Osteocyte (in vitro differentiated cells): ENCODE measurements at regions not wholly inside any gene's neighbourhood (a gene's known extent, or its start where the extent isn't known, plus 50 kb on each side); places are given as distances from the start of the nearest gene placed in this dataset.

Experiments used
- DNase-seq: peaks from one replicate; pipeline ENCODE4 v3.0.0; 2021; ENCODE audit warnings: mixed read lengths; ENCODE audit not compliant: unreplicated experiment; ENCODE audit errors: extremely low spot score
- H3K27ac Mint-ChIP-seq: one replicate; pipeline ENCODE4 v1.8.0; 2021; ENCODE audit warnings: mild to moderate bottlenecking, mixed read lengths; ENCODE audit not compliant: unreplicated experiment
- H3K27me3 Mint-ChIP-seq: one replicate; pipeline ENCODE4 v1.8.0; 2021; ENCODE audit warnings: mixed read lengths; ENCODE audit not compliant: unreplicated experiment
- H3K36me3 Mint-ChIP-seq: one replicate; pipeline ENCODE4 v1.8.0; 2021; ENCODE audit warnings: mixed read lengths; ENCODE audit not compliant: unreplicated experiment
- H3K4me1 Mint-ChIP-seq: one replicate; pipeline ENCODE4 v1.8.0; 2021; ENCODE audit warnings: mixed read lengths; ENCODE audit not compliant: unreplicated experiment
- H3K4me3 Mint-ChIP-seq: one replicate; pipeline ENCODE4 v1.8.0; 2021; ENCODE audit warnings: mild to moderate bottlenecking, moderate library complexity, mixed read lengths; ENCODE audit not compliant: unreplicated experiment
- H3K9me3 Mint-ChIP-seq: one replicate; pipeline ENCODE4 v1.8.0; 2021; ENCODE audit warnings: mixed read lengths; ENCODE audit not compliant: unreplicated experiment
- TF ChIP-seq, protein P1 (sequence below): fragments of 200-600 bp; sonication (generic); IDR thresholded peaks from 2 replicates; pipeline ENCODE4 v1.5.0; 2021; ENCODE audit warnings: antibody characterized with exemption, mild to moderate bottlenecking, moderate library complexity

- Mint-ChIP-seq H3K4me3 (no peak overlapping the region), H3K36me3 (peaks cover 7% of the 10 kb centered on the region), H3K9me3 (peaks cover 11% of the 10 kb centered on the region), H3K27me3 (no peaks in the 10 kb centered on the region), H3K27ac (no peak overlapping the region), H3K4me1 (peaks cover 32% of the 10 kb centered on the region)
- DNase-seq, result no peak
- TF ChIP-seq, protein P1, sequence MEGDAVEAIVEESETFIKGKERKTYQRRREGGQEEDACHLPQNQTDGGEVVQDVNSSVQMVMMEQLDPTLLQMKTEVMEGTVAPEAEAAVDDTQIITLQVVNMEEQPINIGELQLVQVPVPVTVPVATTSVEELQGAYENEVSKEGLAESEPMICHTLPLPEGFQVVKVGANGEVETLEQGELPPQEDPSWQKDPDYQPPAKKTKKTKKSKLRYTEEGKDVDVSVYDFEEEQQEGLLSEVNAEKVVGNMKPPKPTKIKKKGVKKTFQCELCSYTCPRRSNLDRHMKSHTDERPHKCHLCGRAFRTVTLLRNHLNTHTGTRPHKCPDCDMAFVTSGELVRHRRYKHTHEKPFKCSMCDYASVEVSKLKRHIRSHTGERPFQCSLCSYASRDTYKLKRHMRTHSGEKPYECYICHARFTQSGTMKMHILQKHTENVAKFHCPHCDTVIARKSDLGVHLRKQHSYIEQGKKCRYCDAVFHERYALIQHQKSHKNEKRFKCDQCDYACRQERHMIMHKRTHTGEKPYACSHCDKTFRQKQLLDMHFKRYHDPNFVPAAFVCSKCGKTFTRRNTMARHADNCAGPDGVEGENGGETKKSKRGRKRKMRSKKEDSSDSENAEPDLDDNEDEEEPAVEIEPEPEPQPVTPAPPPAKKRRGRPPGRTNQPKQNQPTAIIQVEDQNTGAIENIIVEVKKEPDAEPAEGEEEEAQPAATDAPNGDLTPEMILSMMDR, result no peak
Measured at GRCh38 chr2:74739733-74740241, 85.7 kb downstream of the SEMA4F start.

DNA sequence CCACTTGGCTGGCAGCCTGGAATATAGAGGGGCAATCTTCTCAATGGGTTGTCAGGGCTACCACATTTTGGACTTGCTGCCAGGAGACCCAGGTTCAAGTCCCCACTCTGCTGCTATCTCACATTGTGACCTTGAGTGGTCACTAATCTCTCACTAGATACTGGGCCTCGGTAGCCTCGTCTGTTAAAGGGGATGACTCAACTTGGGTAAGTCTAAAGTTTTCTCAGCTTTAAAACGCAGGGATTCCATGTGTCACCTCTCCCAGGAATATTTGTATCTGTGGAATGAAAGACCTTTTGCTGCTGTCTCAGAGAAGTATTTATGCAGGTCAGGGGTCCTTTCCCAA lies 86.3 kb downstream of the SEMA4F start:
- H3K4me3 Mint-ChIP-seq, result peak overlapping the region; percentile 28
- H3K27ac Mint-ChIP-seq, result peak overlapping the region; percentile 71
- H3K27me3 Mint-ChIP-seq, result no peaks in the 10 kb centered on the region
- H3K36me3 Mint-ChIP-seq, result peaks cover 7% of the 10 kb centered on the region
- peaks cover 11% of the 10 kb centered on the region for H3K9me3 Mint-ChIP-seq
- TF ChIP-seq, protein P1, result no peak
- DNase-seq, result no peak
- H3K4me1 Mint-ChIP-seq, result peaks cover 35% of the 10 kb centered on the region

GRCh38 chr2:74740741-74741431 lies 86.8 kb downstream of the SEMA4F start:
- Mint-ChIP-seq H3K27ac (peak overlapping the region; percentile 71), H3K4me1 (peaks cover 36% of the 10 kb centered on the region), H3K27me3 (no peaks in the 10 kb centered on the region), H3K4me3 (peak overlapping the region; percentile 28), H3K9me3 (peaks cover 11% of the 10 kb centered on the region), H3K36me3 (peaks cover 7% of the 10 kb centered on the region)
- DNase-seq, result no peak
- TF ChIP-seq, protein P1, result no peak

DNA sequence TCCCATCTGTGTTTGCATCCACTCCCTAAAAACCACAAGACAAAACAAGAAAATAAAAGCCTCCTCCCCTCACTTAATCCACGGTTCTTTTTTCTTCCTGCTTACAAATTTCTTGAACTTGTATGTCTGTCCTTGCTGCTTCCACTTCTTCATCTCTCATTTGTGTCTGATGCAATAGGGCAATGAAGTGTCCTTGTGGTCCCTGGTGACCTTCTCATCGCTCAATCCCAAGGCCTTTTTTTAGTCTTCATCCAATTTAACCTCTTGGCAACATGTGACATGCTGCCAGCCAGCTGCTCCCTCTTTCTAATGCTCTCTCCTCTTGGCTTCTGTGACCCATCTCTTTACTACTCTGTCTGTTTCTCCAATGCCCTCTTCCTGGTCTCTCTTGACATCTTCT lies 87.6 kb downstream of the SEMA4F start:
- Mint-ChIP-seq H3K4me1 (peaks cover 40% of the 10 kb centered on the region), H3K9me3 (peaks cover 7% of the 10 kb centered on the region), H3K27me3 (no peaks in the 10 kb centered on the region), H3K4me3 (no peak overlapping the region), H3K36me3 (peaks cover 7% of the 10 kb centered on the region), H3K27ac (peak overlapping the region; percentile 71)
- TF ChIP-seq, protein P1, result no peak
- DNase-seq, result no peak

GRCh38 chr2:74742471-74742870 lies 88.4 kb downstream of the SEMA4F start:
- peaks cover under 1% of the 10 kb centered on the region for H3K36me3 Mint-ChIP-seq
- no peak overlapping the region for H3K27ac Mint-ChIP-seq
- H3K4me3 Mint-ChIP-seq, result no peak overlapping the region
- TF ChIP-seq, protein P1, result no peak
- peaks cover under 1% of the 10 kb centered on the region for H3K9me3 Mint-ChIP-seq
- H3K4me1 Mint-ChIP-seq, result peaks cover 40% of the 10 kb centered on the region
- no peak for DNase-seq
- H3K27me3 Mint-ChIP-seq, result no peaks in the 10 kb centered on the region
